Urinary bladder (tissue), 1 donor: ENCODE measurements at regions not wholly inside any gene's neighbourhood (a gene's known extent, or its start where the extent isn't known, plus 50 kb on each side); places are given as distances from the start of the nearest gene placed in this dataset. TPM values are rescaled to one million over a fixed set of nuclear protein-coding genes. Genes with fewer than 3 reads are reported as not detected.

Source experiments
- small RNA-seq: library from RNA; depleted of rRNA; stranded (forward); fragments of <200 nt; gene quantifications from one replicate; pipeline ENCODE3, GENCODE V24; 2014

Small RNA genes in the stretch of these regions (small RNA-seq; reads per million reads assigned to genes)
- gene MIR4472-2 = not detected
